GM19397 (cell line): ENCODE measurements at regions not wholly inside any gene's neighbourhood (a gene's known extent, or its start where the extent isn't known, plus 50 kb on each side); places are given as distances from the start of the nearest gene placed in this dataset.
A peak's percentile ranks its signal among the peaks of the same experiment; 100 is the strongest.

Source experiments
- ATAC-seq: cut with Tn5 transposase; IDR thresholded peaks from one replicate; pipeline ENCODE4 v1.9.1; 2021; ENCODE audit warnings: mild to moderate bottlenecking, moderate library complexity; ENCODE audit not compliant: unreplicated experiment

GRCh38 chr20:39857187-39857586 is 831.8 kb downstream of the MAFB start:
- ATAC-seq = no peak

- no peak for ATAC-seq
Observed at GRCh38 chr20:39855799-39856198, 833.2 kb downstream of the MAFB start.

- no peak for ATAC-seq
Observed at GRCh38 chr20:39855056-39855455, 834.0 kb downstream of the MAFB start.

GRCh38 chr20:39853636-39854035 is 835.4 kb downstream of the MAFB start:
- no peak for ATAC-seq

GRCh38 chr20:39853050-39853449 is 836.0 kb downstream of the MAFB start:
- ATAC-seq = no peak

- no peak for ATAC-seq
Observed at GRCh38 chr20:39851459-39851858, 837.6 kb downstream of the MAFB start.

GRCh38 chr20:39850821-39851330 is 838.2 kb downstream of the MAFB start:
- no peak for ATAC-seq

GRCh38 chr20:39850246-39850645 is 838.8 kb downstream of the MAFB start:
- no peak for ATAC-seq

- ATAC-seq = no peak
Observed at GRCh38 chr20:39849664-39850063, 839.4 kb downstream of the MAFB start.

GRCh38 chr20:39849171-39849570 is 839.9 kb downstream of the MAFB start:
- ATAC-seq = no peak

GRCh38 chr20:39839399-39840119 is 849.5 kb downstream of the MAFB start:
- no peak for ATAC-seq

- no peak for ATAC-seq
Observed at GRCh38 chr20:39837561-39837960, 851.5 kb downstream of the MAFB start.

GRCh38 chr20:39835130-39835842 is 853.8 kb downstream of the MAFB start:
- ATAC-seq = no peak

- no peak for ATAC-seq
Observed at GRCh38 chr20:39830903-39831302, 858.1 kb downstream of the MAFB start.

- peak; percentile 75 for ATAC-seq
Observed at GRCh38 chr20:39829661-39830060, 859.4 kb downstream of the MAFB start.

GRCh38 chr20:39829256-39829655 is 859.8 kb downstream of the MAFB start:
- no peak for ATAC-seq

- peak; percentile 56 for ATAC-seq
Observed at GRCh38 chr20:39825950-39826349, 863.1 kb downstream of the MAFB start.

- no peak for ATAC-seq
Observed at GRCh38 chr20:39825524-39825923, 863.4 kb downstream of the DHX35 start.

- ATAC-seq = no peak
Observed at GRCh38 chr20:39823224-39823623, 861.1 kb downstream of the DHX35 start.

- ATAC-seq = no peak
Observed at GRCh38 chr20:39822667-39823066, 860.5 kb downstream of the DHX35 start.

- no peak for ATAC-seq
Observed at GRCh38 chr20:39813190-39813829, 851.2 kb downstream of the DHX35 start.

GRCh38 chr20:39812116-39812515 is 850.0 kb downstream of the DHX35 start:
- no peak for ATAC-seq
